Liver (tissue), 8 donors: ENCODE measurements at regions not wholly inside any gene's neighbourhood (a gene's known extent, or its start where the extent isn't known, plus 50 kb on each side); places are given as distances from the start of the nearest gene placed in this dataset.

Experiments
- DNase-seq: peaks from one replicate; pipeline ENCODE4 v3.0.0-alpha.2; 2017; ENCODE audit warnings: low spot score
- H3K27ac ChIP-seq, 2 donors: one replicate each; pipeline ENCODE4 v1.7.0; 2013; ENCODE audit warnings: inconsistent platforms in 2 of 2, low read length in 2 of 2, control low read depth in 1 of 2, low read depth in 1 of 2, mild to moderate bottlenecking in 1 of 2
- H3K27me3 ChIP-seq, 4 donors: one replicate each; pipeline versions ENCODE4 v1.6.1 to v1.7.0; 2013; ENCODE audit warnings: low read length in 3 of 4, inconsistent platforms in 1 of 4, mild to moderate bottlenecking in 1 of 4, moderate library complexity in 1 of 4; ENCODE audit not compliant: control insufficient read depth in 4 of 4, insufficient read depth in 4 of 4
- H3K36me3 ChIP-seq, 4 donors: one replicate each; pipeline versions ENCODE4 v1.6.1 to v1.7.0; 2013; ENCODE audit warnings: low read length in 3 of 4, mild to moderate bottlenecking in 3 of 4, low read depth in 1 of 4, moderate library complexity in 1 of 4; ENCODE audit not compliant: control insufficient read depth in 4 of 4, insufficient read depth in 3 of 4
- H3K4me1 ChIP-seq, 4 donors: one replicate each; pipeline versions ENCODE4 v1.6.1 to v1.7.0; 2013; ENCODE audit warnings: low read length in 3 of 4, mild to moderate bottlenecking in 3 of 4, moderate library complexity in 1 of 4; ENCODE audit not compliant: control insufficient read depth in 4 of 4, insufficient read depth in 4 of 4
- H3K4me3 ChIP-seq, 3 donors: one replicate each; pipeline versions ENCODE4 v1.6.1 to v1.7.0; 2013; ENCODE audit warnings: low read length in 3 of 3, control low read depth in 1 of 3, low read depth in 1 of 3, mild to moderate bottlenecking in 1 of 3
- H3K9ac ChIP-seq, 2 donors: one replicate each; pipeline ENCODE4 v1.7.0; 2013; ENCODE audit warnings: low read length in 2 of 2, mild to moderate bottlenecking in 2 of 2, moderate library complexity in 2 of 2, control low read depth in 1 of 2, low read depth in 1 of 2
- H3K9me3 ChIP-seq, 4 donors: one replicate each; pipeline versions ENCODE4 v1.6.1 to v1.7.0; 2013; ENCODE audit warnings: low read length in 3 of 4; ENCODE audit not compliant: control insufficient read depth in 4 of 4
- ATF3 ChIP-seq: IDR thresholded peaks from 2 replicates; pipeline ENCODE4 v1.6.1; 2016; ENCODE audit warnings: antibody characterized with exemption
- CTCF ChIP-seq: fragments of 150-350 bp; IDR thresholded peaks from 2 replicates; pipeline ENCODE4 v1.5.1; 2017; ENCODE audit warnings: improper control_type of control experiment, low read depth, low read length; ENCODE audit not compliant: missing input control
- EGR1 ChIP-seq, 2 donors: IDR thresholded peaks; 2 replicates each; pipeline ENCODE4 v1.6.1; 2016 to 2018; ENCODE audit warnings: antibody characterized with exemption in 2 of 2, low read depth in 2 of 2
- FOXA1 ChIP-seq: IDR thresholded peaks from 2 replicates; pipeline ENCODE4 v1.6.1; 2016; ENCODE audit warnings: antibody characterized with exemption
- FOXA2 ChIP-seq: IDR thresholded peaks from 2 replicates; pipeline ENCODE4 v1.6.1; 2016; ENCODE audit warnings: antibody characterized with exemption
- GABPA ChIP-seq, 2 donors: IDR thresholded peaks in 1 of 2; conservative IDR thresholded peaks in 1 of 2; 2 replicates each; pipeline ENCODE4 v1.6.1; 2016; ENCODE audit warnings: antibody characterized with exemption in 2 of 2, mild to moderate bottlenecking in 1 of 2, moderate library complexity in 1 of 2
- HNF4A ChIP-seq, 2 donors: conservative IDR thresholded peaks; 2 replicates each; pipeline ENCODE4 v1.6.1; 2016; ENCODE audit warnings: antibody characterized with exemption in 2 of 2, mild to moderate bottlenecking in 2 of 2
- HNF4G ChIP-seq: IDR thresholded peaks from 2 replicates; pipeline ENCODE4 v1.6.1; 2016; ENCODE audit warnings: antibody characterized with exemption
- JUND ChIP-seq, 2 donors: IDR thresholded peaks; 2 replicates each; pipeline ENCODE4 v1.6.1; 2016; ENCODE audit warnings: antibody characterized with exemption in 2 of 2
- MAX ChIP-seq: IDR thresholded peaks from 2 replicates; pipeline ENCODE4 v1.6.1; 2016; ENCODE audit warnings: antibody characterized with exemption
- NR2F2 ChIP-seq: IDR thresholded peaks from 2 replicates; pipeline ENCODE4 v1.6.1; 2016; ENCODE audit warnings: antibody characterized with exemption
- RAD21 ChIP-seq, 2 donors: IDR thresholded peaks; 2 replicates each; pipeline ENCODE4 v1.6.1; 2016; ENCODE audit warnings: antibody characterized with exemption in 2 of 2, mild to moderate bottlenecking in 2 of 2
- REST ChIP-seq: IDR thresholded peaks from 2 replicates; pipeline ENCODE4 v1.6.1; 2016; ENCODE audit warnings: antibody characterized with exemption, mild to moderate bottlenecking
- RXRA ChIP-seq, 2 donors: IDR thresholded peaks; 2 replicates each; pipeline ENCODE4 v1.6.1; 2017 to 2018; ENCODE audit warnings: antibody characterized with exemption in 2 of 2, mild to moderate bottlenecking in 1 of 2
- SP1 ChIP-seq: IDR thresholded peaks from 2 replicates; pipeline ENCODE4 v1.6.1; 2018; ENCODE audit warnings: antibody characterized with exemption, mild to moderate bottlenecking
- TAF1 ChIP-seq: conservative IDR thresholded peaks from 2 replicates; pipeline ENCODE4 v1.6.1; 2016; ENCODE audit warnings: antibody characterized with exemption, mild to moderate bottlenecking
- YY1 ChIP-seq: IDR thresholded peaks from 2 replicates; pipeline ENCODE4 v1.6.1; 2016; ENCODE audit warnings: antibody characterized with exemption, mild to moderate bottlenecking
- ZBTB33 ChIP-seq: IDR thresholded peaks from 2 replicates; pipeline ENCODE4 v1.6.1; 2016; ENCODE audit warnings: antibody characterized with exemption
- WGBS: extraction: QIAGEN DNeasy Blood & Tissue Kit; methylation state at CpG from one replicate; pipeline ENCODE4 v1.1.7; 2013; 5-methylcytosine and 5-hydroxymethylcytosine counted together
- donor health status: healthy.
- donor health status: healthy.
- donor health status: healthy.
- donor health status: healthy.
- donor health status: healthy.

- TF ChIP-seq CTCF = no peak
Observed at GRCh38 chr3:72459588-72459987, 388.7 kb downstream of the SHQ1 start (continued).

- no peaks in the 10 kb centered on the region for H3K36me3 ChIP-seq
- TF ChIP-seq RAD21 (IDR thresholded peaks at IDR 0.05) = no peak
- TF ChIP-seq YY1 = no peak
- no peak for TF ChIP-seq REST
- TF ChIP-seq FOXA2 = no peak
- no peak for TF ChIP-seq ZBTB33
- no peak for TF ChIP-seq CTCF
- TF ChIP-seq HNF4G = no peak
- no peak for TF ChIP-seq HNF4A (conservative IDR thresholded peaks at IDR 0.05)
- no peak for TF ChIP-seq RXRA (IDR thresholded peaks at IDR 0.05)
- no peak for TF ChIP-seq ATF3
- no peak for TF ChIP-seq TAF1
- no peak for TF ChIP-seq EGR1 (IDR thresholded peaks at IDR 0.05; ENCODE audit: low read depth in 2 of 2)
- TF ChIP-seq SP1 = no peak
- no peak for TF ChIP-seq NR2F2
- no peak for TF ChIP-seq FOXA1
- TF ChIP-seq GABPA (IDR thresholded peaks at IDR 0.05 in 1 of 2, conservative IDR thresholded peaks at IDR 0.05 in 1 of 2) = no peak
- TF ChIP-seq JUND (IDR thresholded peaks at IDR 0.05) = no peak
- no peak for TF ChIP-seq MAX
- no peak overlapping the region for H3K9ac ChIP-seq
- no peak overlapping the region for H3K27ac ChIP-seq
- H3K9me3 ChIP-seq = no peaks in the 10 kb centered on the region
- no peaks in the 10 kb centered on the region for H3K27me3 ChIP-seq
- peaks cover 6 to 21% (median 16%) of the 10 kb centered on the region in 4 donors for H3K4me1 ChIP-seq
- no peak overlapping the region for H3K4me3 ChIP-seq
- 88% methylated on average over 4 of the region's 4 CpGs for WGBS
- DNase-seq = no peak
Observed at GRCh38 chr3:72458375-72458774, 389.9 kb downstream of the SHQ1 start.
